GM12875 (cell line): ENCODE measurements at regions not wholly inside any gene's neighbourhood (a gene's known extent, or its start where the extent isn't known, plus 50 kb on each side); places are given as distances from the start of the nearest gene placed in this dataset.
"Not testable (repeated sequence)": the region's sequence is repeated elsewhere in the genome, so short reads cannot be mapped to it uniquely, and the experiment has no call there.

Source experiments
- H3K4me3 ChIP-seq: one replicate; pipeline ENCODE4 v1.5.1; 2011; ENCODE audit warnings: low read depth, low read length, control low read depth
- TF ChIP-seq, protein P1 (sequence below): IDR thresholded peaks from 2 replicates; pipeline ENCODE4 v1.5.1; 2011; ENCODE audit warnings: low read depth, mild to moderate bottlenecking, control low read depth, inconsistent platforms, low read length, moderate library complexity, borderline replicate concordance; ENCODE audit not compliant: insufficient read depth

DNA sequence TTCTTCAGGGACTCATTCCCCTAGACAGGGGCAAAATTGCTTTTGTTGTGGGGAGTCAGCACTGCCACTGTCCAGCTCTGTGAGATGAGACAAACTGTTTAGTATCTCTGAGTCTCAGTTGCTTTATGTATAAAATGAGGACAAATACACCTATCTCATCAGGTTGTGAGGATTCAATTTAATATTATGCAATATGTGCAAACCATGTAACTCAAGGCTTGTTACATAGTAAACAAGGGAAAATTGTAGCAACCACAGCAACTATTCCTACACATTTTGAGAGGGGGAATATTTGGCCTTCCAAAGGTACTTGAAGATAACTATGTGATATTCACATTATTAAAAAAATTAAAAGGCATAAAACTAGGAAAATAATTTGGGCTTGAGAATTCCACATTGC is 411.9 kb upstream of the SLC30A5 start:
- no peak overlapping the region for H3K4me3 ChIP-seq
- TF ChIP-seq, protein P1, sequence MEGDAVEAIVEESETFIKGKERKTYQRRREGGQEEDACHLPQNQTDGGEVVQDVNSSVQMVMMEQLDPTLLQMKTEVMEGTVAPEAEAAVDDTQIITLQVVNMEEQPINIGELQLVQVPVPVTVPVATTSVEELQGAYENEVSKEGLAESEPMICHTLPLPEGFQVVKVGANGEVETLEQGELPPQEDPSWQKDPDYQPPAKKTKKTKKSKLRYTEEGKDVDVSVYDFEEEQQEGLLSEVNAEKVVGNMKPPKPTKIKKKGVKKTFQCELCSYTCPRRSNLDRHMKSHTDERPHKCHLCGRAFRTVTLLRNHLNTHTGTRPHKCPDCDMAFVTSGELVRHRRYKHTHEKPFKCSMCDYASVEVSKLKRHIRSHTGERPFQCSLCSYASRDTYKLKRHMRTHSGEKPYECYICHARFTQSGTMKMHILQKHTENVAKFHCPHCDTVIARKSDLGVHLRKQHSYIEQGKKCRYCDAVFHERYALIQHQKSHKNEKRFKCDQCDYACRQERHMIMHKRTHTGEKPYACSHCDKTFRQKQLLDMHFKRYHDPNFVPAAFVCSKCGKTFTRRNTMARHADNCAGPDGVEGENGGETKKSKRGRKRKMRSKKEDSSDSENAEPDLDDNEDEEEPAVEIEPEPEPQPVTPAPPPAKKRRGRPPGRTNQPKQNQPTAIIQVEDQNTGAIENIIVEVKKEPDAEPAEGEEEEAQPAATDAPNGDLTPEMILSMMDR, result no peak

DNA sequence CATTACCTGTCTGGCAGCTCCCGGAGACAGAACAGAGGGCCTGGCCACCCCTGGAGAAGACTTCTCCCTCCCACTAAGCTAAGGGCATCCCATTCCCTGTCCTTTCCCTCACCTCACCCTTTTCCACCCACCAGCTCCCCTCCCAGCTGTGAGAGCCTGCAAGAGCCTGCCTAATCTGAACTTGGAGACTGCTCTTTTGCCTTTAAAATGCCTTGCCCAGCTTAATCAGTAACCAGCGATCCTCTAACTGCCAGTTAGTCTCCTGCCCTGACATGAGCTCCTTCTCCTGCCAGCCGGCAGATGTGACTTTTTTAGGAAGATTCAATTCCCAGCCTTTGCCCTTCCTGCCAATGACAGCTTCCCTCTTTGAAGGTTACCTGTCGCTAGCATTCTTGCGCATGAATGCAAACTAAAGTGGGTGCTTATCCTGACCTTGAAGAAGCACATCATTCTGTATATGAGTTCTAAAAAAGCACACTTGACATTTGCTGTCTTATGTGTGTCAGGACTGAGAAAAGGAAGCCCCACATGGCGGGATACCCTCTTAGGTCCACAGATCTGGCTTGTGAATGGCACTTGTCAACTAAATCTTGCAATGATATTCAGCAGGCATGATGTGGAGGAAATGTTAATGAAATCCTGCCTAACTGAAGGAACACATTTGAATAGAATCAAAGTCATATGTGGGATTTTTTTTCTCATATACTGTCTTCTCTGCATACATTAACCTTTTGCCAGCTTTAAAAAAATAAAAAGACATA is 411.2 kb upstream of the SLC30A5 start:
- H3K4me3 ChIP-seq, result no peak overlapping the region
- TF ChIP-seq, protein P1, result no peak

DNA sequence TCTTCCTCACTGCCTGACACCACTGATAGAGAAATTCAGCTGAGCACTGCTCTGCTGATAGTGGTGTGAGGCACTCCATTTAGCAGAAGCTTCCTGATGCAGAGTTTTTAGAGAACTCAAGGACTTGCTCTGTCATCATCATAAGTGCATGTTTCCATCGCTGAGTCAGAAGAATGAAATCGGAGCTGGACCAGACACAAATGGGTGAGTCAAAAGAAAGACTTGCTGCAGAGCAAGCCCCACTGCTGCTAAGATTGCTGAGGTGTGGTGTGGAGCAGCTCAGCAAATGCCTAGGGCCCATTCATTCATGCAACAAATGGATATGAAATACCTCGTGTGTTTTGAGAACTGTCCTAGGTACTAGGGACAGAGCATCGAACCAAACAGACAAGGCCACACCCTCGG is 410.2 kb upstream of the SLC30A5 start:
- H3K4me3 ChIP-seq, result no peak overlapping the region
- TF ChIP-seq, protein P1, result no peak

DNA sequence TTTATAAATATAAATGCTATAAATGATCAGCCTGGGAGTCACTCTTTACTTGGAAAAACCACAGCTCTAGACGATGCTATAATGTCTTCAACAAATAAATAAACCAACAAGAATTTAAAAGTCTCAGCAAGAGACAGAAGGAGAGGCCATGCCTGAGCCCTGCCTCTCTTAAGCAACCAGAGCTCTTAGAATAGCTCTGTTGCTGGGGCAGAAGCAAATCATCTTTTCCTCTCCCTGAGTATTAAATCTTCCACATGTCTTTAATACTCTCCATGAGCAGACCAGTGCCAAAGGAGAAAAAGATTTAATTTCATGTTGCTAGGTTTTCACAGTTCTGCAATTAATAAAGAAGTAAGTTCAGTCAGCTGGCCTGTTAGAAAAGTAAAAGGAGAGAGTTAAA is 408.0 kb upstream of the SLC30A5 start:
- no peak overlapping the region for H3K4me3 ChIP-seq
- TF ChIP-seq, protein P1, result no peak

DNA sequence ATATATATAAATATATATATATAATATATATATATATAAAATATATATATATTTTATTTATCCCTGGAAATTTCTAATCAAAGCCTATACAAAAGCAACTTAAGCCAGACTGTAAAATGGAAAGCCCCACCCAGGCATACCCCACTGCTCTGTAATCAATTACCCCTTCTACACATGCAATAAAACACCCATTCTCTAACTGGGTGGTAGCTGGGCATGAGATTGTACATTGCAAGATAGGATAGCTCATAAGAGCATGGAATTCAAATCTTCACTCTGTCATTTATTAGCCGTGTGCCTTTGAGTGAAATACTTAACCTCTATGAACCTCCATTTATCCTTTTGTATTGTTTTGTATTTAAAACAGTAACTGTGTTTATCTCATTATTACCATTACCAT is 405.3 kb upstream of the SLC30A5 start:
- TF ChIP-seq, protein P1, result no peak
- no peak overlapping the region for H3K4me3 ChIP-seq

DNA sequence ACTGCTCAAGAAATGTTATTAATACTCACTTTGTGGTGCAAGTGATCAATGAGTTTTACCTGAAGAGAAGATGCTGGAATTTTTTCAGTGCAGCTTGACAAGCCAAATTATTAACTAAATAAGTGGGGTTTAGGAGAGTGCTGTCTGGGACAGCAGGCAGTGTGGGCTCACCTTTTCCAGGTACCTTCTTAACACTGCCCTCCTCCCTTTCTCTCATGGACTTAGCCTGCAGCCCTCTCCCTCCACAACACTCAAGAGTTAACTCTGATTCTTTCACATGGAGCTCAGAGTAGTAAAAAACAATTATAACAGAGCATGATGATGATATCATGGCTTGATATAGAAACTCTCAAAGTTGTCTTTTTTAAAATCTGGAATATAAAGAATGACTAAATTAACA is 404.8 kb upstream of the SLC30A5 start:
- TF ChIP-seq, protein P1, result no peak
- no peak overlapping the region for H3K4me3 ChIP-seq

DNA sequence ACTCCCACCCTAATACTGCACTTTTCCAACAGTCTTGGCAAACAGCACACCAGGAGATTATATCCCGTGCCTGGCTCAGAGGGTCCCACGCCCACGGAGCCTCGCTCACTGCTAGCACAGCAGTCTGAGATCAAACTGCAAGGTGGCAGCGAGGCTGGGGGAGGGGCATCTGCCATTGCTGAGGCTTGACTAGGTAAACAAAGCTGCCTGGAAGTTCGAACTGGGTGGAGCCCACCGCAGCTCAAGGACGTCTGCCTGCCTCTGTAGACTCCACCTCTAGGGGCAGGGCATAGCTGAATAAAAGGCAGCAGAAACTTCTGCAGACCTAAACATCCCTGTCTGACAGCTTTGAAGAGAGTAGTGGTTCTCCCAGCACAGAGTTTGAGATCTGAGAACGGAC is 401.9 kb upstream of the SLC30A5 start:
- not testable (repeated sequence) for H3K4me3 ChIP-seq
